ENCODE measurements at regions not wholly inside any gene's neighbourhood (a gene's known extent, or its start where the extent isn't known, plus 50 kb on each side); places are given as distances from the start of the nearest gene placed in this dataset.
"Not testable (repeated sequence)": the region's sequence is repeated elsewhere in the genome, so short reads cannot be mapped to it uniquely, and the experiment has no call there.

- no peak for DNase-seq
Measured at GRCh38 chr6:67016921-67017460, 1310.0 kb upstream of the EYS start.

- DNase-seq: no peak
Measured at GRCh38 chr6:67011441-67011840, 1304.4 kb upstream of the EYS start.

- no peak for DNase-seq
Measured at GRCh38 chr6:67009818-67010217, 1302.8 kb upstream of the EYS start.

GRCh38 chr6:67003844-67004243 lies 1296.8 kb upstream of the EYS start:
- DNase-seq: no peak

DNA sequence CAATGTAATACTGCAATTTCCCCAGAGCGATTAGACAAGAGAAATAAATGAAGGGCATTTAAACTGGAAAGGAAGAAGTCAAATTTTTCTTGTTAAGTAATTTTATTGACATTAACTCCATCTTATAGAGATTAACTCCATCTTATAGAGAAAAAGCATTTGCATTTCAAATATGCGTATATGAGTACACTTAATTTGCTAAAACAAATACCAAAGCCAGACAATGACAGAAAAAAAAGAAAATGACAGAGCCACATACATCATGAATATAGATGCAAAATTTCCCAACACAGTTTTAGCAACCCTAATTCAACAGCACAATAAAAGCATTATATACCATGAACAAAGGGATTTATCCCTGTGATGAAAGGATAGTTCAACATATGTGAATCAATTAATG lies 1293.1 kb upstream of the EYS start:
- DNase-seq: no peak

DNA sequence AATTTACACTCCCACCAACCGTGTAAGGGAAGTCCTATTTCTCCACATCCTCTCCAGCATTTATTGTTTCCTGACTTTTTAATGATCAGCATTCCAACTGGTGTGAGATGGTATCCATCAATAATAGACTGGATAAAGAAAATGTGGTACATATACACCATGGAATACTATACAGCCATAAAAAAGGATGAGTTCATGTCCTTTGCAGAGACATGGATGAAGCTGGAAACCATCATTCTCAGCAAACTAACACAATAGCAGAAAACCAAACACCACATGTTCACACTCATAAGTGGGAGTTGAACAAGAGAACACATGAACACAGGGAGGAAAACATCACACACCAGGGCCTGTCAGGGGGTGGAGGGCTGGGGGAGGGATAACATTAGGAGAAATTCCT lies 1290.6 kb upstream of the EYS start:
- not testable (repeated sequence) for DNase-seq

DNA sequence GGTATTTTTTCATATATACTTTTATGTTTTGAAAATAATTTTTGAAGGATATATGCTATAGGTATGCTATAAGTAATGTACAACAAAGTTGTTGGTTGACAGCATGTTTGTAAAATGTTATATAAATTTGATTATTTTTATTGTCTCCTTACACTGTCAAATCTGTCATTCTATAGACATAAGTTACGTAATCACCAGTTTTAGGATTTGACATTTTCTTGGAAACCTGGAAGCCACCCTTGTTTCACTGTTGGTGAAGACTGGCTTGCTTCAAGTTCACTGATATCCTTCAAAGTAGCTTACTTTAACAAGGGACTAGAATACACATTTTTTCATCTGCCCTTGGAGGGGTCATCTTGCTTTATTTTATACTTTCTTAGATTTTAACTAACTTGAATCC lies 1288.6 kb upstream of the EYS start:
- DNase-seq: no peak

DNA sequence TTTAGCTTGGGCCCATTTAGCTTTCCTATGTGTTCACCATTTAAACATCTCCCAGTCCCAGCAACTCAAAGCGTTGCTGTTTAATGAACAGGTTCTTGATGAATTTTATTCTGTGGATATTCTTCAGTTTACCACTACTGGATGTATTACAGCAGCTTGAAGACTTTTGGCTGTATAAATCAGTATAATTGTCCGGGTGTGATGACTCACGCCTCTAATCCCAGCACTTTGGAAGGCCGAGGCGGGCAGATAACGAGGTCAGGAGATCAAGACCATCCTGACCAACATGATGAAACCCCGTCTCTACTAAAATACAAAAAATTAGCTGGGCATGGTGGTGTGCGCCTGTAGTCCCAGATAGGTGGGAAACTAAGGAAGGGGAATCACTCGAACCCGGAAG lies 1286.7 kb upstream of the EYS start:
- not testable (repeated sequence) for DNase-seq

- no peak for DNase-seq
Measured at GRCh38 chr6:66993272-66993671, 1286.2 kb upstream of the EYS start.

GRCh38 chr6:66992660-66993059 lies 1285.6 kb upstream of the EYS start:
- no peak for DNase-seq

GRCh38 chr6:66986940-66987339 lies 1279.9 kb upstream of the EYS start:
- DNase-seq: no peak

- no peak for DNase-seq
Measured at GRCh38 chr6:66985816-66986215, 1278.8 kb upstream of the EYS start.

GRCh38 chr6:66970373-66970772 lies 1263.3 kb upstream of the EYS start:
- no peak for DNase-seq

DNA sequence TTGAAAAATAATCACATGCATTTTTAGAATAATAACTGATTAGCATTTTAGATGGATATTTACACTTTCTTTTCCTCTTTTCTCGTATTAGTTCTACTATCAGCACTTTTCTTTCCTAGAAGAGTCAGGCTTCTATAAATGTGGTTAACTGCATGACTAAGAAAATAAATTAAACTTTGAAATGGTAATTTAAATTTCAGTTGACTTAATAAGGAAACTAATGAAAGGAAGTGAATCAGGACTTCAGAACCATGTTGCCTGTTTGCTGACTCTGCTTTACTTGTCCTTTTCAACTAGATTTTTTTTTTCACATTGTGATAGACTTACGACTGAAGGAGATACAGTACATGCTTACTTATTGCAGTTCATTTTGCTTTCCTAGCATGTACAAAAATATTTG lies 1258.2 kb upstream of the EYS start:
- no peak for DNase-seq

GRCh38 chr6:66964216-66964615 lies 1257.2 kb upstream of the EYS start:
- DNase-seq: no peak

DNA sequence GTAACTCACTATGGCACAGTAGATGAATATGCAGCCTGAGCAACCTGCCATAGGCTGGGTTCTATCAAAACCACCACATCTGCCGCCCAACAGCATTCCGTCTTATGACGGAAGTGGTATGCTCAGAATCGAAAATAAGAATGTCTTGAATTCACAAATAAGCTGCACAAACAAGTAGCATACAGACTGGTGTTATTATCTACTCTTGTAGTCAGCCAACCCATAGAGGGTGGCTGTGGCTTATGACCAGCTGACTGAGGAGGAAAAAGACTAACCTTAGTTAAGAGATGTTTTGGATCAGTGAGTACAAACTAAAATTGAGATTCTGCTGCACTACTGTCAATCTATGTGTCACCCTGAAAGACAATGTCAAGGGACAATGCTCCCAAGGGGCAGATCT lies 1255.1 kb upstream of the EYS start:
- DNase-seq: no peak

DNA sequence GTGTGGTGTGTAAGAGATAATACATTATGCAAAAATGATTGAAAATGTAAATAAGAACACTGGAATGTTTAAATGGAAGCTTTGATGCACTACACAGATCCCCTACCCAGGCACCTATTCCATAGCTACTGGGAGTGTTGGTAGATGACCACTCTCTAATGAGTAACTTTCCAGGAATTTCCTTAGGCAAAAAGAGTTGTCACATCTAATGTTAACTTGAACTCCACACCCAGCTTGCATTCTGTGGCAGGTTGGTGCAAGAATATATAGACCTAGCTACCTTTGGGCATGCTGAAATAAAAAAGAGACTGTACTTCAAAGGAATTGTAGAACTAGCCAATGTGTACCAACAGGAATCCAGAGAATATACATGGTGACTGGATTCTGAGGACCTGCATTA lies 1254.2 kb upstream of the EYS start:
- DNase-seq: no peak

- DNase-seq: no peak
Measured at GRCh38 chr6:66949191-66949661, 1242.2 kb upstream of the EYS start.

DNA sequence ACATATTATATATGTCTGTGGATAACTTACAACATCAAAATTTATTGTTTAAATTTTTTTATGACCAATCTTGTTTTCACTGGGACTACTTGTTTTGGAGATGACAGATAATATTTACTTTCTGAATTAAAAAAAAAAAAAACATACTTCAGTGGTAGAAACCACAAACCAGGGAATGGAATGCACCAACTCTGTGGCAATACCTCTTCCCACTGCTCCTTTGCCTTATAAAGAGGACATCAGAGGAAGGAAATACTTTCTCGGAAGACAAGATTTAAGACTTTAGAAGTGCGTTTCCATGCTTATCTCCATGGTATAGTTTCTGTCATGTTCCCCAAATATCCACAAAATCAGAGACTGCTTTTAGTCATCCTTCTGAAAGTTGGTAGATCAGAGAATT lies 1241.1 kb upstream of the EYS start:
- DNase-seq: no peak

GRCh38 chr6:66940003-66940402 lies 1233.0 kb upstream of the EYS start:
- DNase-seq: no peak

GRCh38 chr6:66937180-66937579 lies 1230.2 kb upstream of the EYS start:
- DNase-seq: no peak

DNA sequence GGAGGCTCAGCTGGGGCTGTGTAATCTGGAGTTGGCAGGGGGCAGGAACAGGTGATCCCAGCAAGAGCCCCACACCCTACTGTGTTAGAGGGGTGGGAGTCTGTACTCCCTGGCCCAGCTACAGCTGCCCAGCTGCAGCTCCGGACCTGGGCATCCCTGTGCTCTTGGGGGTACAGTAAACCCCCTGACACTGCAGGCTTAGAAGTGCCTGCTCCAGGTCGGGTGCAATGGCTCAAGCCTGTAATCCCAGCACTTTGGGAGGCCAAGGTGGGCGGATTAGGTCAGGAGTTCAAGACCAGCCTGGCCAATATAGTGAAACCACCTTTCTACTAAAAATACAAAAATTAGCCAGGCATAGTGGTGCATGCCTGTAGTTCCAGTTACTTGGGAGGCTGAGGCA lies 1228.6 kb upstream of the EYS start:
- no peak for DNase-seq

DNA sequence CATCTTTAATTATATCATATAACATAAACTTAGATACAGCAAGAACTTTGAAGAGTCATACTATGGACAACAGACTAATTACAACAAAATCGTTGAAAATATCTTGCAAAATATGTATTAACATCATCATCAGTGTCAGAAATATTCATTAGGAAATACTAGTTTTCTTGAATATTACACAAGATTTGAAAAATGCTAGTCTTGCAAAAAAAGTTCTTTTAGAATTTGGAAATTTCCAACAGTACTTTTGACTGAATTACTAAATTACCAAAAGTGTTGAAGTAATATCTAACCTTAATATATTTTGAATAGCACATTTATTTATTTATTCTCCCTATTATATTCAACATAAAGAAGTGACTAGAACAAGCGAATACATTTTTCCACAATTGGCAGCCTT lies 1224.8 kb upstream of the EYS start:
- DNase-seq: no peak

DNA sequence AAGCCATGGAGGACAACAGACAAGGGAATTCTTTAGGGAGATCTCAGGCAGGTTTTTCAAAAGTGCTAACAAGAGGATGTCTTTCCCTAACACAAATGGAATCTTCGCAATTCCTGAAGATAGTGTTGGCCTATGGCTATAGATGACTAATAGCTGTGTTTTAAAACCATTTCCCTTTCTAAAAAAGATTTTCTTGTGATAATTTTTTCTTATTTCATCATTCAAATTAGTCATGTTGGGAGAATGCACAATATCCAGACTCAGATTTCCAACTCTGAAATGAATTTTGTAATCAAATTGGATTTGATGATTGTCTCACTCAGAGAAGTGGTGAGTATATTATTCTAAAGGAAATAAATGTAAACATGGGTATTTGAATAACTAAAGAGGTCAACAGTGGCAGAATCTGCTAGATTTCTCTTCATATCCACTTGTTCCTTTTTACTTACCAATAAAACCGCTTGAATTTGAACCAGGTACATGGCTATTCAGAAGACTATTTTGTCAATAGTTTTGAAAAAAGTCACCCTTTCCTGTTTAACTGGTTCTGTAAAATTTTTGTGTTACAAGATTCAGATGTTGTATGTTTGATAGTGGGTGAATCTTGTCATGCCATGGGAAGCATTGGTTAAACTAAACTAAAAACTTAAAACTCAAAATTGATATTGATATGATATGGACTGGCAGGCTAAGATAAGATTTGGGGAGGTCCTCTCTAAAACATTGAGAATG lies 1223.7 kb upstream of the EYS start:
- DNase-seq: no peak

- DNase-seq: no peak
Measured at GRCh38 chr6:66926060-66926459, 1219.0 kb upstream of the EYS start.
